ENCODE measurements at regions not wholly inside any gene's neighbourhood (a gene's known extent, or its start where the extent isn't known, plus 50 kb on each side); places are given as distances from the start of the nearest gene placed in this dataset.

DNA sequence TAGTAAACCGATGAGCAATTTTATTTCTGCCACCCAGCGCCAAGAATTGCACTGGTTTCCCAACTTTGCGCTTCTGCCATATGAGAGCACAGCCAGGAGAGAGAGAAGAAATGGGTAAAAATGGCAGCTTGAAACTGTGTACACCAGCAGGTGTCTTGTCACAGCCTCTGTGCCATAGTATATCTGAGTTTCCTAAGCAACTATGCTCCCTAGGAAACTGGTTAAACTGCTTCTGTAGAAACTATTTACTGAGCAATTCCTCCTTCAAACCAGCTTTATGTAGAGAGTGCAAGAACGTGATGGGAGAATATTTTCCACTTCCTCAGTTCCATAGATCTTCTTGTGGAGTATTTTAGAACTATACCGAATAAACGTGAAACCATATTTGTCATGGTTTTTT, 1361.3 kb downstream of the PCDH9 start:
- no peak for DNase-seq

DNA sequence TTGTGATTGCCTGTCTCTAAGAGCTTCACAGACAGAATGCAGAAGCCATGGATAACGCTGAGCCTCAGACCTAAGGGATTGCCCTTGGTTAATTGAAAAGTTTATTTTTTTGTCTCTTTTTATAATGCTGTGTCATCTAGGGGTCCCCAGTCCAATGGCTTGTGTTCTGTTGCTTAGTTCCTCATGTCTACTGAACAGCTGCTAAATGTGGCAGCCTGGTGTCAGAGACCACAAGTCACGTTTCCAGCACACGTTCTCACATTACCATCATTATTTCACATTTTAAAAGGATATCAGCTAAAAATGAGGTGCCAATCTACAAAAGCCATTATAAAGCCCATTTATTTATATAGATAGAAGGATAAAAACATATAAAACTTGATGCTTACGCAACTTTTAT, 1362.0 kb downstream of the PCDH9 start:
- DNase-seq, result no peak

DNA sequence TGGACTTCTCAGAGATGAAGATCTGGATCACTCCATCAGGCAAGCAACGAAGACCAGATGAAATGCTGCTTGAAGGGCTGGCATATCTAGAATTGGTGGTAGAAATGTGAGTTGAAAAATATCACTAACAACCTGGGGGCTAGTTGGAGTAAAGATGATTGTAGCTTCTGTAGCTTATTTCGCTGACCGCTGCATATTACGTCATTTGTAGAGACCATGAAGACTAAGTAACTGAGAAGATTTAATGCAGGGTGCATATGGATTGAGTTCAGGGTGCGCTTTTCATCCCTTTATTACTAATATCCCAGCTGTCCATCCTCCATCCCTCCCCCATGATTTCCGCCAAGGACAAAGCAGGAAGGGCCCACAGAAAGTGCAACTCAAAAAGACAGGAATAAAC, 1364.0 kb downstream of the PCDH9 start:
- DNase-seq, result no peak

DNA sequence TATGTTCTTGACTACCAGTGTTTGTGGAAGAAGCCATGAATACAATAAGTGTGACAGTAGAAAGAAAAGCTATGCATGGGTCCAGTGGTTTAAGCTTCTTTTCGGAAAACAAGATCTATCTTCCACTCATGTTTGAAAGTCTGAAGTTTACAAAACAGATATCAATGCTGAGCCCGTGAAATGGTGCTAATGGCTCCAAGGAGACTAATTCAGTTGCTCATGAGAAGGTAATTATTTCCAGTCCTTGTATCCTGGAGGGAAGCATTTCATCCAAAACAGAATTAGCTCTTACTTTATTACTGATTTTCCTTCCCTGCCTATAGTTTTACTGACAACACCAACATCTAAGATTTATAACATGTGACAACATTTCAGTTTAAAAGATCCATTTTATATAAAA, 1364.9 kb downstream of the PCDH9 start:
- DNase-seq, result no peak

DNA sequence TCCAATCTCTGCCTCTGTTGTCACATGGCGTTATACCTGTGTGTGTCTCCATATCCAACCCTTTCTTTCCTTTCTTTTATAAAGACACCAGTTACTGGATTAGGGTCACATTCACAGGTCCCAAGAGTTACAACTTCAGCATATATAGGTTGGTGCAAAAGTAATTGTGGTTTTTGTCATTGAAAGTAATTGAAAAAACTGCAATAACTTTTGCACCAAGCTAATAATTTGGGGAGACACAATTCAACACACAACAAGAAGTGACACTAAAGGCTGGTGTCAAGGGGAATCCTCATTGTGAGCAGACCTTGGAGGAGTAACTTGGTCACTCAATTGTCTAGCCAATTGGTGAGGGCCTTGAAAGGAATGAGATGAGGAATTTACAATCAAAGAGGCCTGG, 1366.1 kb downstream of the PCDH9 start:
- DNase-seq, result no peak

DNA sequence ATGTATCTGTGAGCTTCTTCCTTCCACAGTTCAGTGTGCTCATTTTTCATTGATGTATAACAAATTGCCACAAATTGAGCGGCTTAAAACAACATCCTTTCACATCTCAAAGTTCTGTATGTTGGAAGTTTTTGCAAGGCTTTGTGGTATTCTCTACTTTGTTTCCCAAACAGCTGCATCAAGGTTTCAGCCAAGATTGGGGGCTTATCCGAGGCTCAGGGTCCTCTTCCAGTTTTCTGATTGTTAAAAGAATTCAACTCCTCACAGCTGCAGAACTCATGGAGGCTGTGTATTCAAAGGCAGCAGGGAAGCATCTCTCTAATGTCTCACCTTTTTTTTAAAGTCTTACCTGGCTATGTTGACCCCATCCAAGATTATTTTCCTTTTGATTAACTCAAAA, 1369.8 kb downstream of the PCDH9 start:
- DNase-seq, result no peak

DNA sequence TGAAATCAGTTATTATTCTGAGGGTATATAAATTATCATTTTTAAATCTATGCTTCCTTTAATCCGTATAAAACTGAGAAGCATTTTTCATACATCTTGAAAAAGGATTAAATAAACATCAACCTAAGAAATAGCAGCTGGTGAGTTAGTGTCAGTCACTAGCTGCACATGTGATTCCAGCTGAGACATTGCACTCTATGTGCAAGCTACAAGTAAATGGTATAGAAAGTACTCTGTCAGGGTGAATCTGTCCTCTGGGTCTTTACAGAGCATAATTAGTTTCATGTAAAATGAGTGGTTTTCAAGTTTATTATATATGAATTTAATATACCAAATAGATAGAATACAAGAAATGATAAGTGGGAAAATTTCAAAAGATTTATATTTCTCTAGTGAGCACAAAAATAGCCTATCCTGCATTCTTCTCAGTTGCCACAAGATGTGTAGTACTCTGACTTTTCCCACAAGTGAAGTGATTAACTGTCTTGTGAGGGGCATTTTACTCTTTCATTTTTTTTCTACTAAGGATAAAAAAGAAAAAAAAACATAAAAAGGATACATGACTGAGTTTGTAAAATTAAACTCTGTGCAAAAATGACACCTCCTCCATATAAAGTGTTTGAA, 1372.1 kb downstream of the PCDH9 start:
- DNase-seq, result no peak

DNA sequence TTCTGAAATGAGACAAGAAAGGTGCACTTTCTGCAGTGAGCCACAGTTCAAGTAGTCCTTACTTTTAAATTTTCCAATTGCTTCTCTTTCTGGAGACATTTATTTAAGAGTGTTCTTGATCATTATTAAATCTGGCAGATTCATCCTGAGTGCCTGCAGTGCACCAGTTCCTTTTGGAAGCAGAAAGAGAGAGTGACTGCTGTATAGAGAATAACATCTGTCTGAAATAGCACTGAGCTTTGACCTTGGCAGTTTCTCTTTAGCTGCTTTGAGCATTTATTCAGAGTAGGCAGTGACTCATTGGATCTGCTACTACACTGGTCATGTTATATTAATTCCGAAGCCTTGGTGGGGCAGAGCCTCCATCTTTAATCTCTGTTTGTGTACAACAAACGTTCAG, 1373.7 kb downstream of the PCDH9 start:
- DNase-seq, result no peak

DNA sequence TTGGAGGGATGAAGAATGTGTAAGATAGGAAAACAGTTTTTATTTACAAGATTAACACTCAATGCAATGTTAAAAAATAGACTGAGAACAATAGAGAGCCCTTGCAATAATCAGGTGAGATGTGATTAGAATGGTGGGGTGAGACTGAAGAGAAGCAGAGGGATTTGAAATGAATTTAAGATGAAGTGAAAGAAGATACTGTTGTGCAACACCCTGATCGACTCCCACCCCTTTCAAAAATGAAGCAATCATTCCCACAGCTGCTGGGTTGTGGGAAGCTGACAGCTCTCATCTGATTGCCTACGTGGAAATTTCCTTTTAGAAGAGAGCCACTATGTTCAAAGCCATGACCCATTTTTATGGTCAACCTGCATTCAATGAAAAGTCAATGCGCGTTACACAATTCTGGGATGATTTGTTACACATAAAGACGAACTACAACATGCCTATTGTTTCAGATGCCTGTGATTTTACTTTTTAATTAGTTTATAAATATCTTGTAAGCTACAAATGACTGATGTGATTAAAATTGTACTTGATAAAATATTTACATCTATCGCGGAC, 1374.8 kb downstream of the PCDH9 start:
- DNase-seq, result no peak

DNA sequence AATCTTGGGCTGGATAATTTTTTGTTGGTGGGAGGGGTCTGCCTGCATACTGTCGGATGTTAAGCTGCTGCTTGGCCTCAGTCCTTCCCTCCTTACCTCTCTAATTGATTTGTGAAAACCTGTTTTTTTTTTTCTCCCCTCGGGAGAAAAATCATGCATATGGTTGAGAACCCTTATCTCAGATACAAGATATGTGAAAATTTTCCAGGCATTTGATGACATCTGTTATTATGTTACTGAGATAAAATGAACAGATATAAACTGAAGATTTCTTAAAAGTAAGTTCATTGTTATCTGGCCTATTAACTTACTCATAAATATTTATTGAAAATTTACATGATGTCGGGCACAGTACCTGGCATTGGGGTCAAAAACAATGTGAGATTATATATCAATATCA, 1375.7 kb downstream of the PCDH9 start:
- DNase-seq, result no peak

DNA sequence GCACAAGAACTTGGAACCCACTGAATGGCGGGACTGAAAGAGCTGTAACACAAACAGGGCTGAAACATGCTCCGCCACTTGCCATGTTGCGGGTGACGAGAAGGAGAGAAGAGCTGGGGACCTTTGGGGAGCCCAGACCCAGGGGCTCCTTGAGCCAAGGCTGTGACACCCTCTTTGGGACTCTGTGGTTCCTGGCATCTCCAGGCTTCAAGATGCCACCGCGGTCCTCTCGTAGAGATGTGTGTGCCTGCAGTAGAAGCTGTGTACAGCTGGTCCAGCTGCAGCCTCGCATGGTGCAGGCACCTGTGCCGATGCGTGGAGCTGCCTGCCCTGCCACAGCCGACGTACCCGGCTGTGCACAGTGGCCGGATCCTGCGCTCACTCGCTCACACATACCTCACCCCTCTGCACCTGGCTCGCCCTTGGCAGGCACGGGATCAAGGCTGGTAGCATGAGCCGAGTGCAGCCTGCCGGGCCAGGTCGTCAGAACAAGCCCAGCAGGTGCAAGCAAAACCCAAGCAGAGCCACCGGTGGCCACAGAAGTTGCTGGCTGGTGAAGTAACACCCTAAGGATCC, 1385.8 kb downstream of the PCDH9 start:
- DNase-seq, result no peak

DNA sequence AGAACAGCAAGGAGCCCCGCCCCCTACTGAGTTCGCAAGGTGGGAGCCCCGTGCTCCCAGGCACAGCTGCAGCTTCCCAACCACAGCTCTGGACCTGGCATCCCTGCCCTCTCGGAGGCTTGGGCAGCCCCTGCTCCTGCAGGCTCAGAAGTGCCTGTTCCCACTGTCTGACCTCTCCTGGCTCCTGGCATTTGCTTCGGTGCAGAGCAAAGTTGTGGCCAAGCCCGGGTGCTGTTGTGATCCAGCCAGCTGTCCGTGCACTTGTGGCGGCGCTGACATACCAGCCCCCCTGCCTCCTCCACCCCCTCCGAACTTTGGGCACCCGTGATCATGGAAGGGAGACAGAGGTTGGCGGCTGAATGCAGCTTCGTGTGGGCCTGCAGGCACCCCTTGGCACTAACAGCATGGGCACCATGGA, 1386.8 kb downstream of the PCDH9 start:
- no peak for DNase-seq

DNA sequence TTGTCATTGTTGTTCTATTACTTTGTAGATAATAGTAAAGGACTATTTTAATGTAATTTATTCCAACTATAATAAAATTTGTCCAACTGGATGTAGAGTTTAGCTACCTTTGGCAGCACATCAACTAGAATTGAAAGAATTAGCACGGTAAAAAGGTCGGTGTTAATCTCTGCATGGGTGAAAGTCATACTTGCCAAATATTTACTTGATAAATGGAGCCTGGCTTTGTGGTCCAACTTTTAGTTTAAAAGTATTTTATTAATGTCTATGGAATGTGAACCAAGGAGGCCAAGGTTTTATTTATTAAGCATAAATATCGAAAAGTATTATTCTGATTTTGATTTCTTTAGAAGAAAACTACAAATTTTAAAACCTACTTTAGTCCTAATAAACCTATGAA, 1389.0 kb downstream of the PCDH9 start:
- DNase-seq, result no peak

DNA sequence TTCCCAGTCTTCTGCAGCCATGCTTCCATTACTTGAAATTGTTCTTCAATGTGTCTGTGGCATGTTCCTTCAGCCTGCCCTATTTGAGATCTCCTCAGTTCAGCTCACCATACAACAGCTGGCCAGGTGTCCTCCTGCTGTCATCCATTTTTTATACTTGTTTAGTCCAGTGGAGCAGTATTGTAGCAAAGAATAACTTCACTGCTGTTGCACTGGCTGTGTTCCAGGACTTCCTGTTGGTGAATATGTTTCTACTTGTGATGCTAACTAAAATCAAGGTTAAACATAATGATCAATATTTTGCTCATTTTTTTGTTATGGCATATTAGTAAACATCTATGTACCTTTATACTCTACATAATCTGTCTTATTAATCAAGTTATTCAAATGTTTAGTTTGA, 1394.1 kb downstream of the PCDH9 start:
- no peak for DNase-seq

DNA sequence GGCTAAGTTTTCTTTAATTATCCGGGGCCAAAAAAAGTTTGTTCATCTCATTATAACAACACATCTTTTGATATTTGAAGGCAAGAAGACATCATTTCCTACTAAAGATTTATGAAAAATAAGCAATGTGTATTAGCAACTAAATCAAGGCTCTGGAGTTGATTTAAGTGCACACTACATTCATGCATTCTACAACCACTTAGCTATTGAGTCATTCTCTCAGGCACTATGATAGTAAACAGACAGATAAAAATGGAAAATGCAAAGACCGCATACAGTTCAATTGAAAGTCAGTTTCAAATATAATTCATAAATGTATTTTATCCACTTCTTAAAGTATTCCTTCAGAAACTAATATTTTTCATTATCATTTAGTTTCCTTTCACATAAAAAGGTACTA, 1395.2 kb downstream of the PCDH9 start:
- no peak for DNase-seq

DNA sequence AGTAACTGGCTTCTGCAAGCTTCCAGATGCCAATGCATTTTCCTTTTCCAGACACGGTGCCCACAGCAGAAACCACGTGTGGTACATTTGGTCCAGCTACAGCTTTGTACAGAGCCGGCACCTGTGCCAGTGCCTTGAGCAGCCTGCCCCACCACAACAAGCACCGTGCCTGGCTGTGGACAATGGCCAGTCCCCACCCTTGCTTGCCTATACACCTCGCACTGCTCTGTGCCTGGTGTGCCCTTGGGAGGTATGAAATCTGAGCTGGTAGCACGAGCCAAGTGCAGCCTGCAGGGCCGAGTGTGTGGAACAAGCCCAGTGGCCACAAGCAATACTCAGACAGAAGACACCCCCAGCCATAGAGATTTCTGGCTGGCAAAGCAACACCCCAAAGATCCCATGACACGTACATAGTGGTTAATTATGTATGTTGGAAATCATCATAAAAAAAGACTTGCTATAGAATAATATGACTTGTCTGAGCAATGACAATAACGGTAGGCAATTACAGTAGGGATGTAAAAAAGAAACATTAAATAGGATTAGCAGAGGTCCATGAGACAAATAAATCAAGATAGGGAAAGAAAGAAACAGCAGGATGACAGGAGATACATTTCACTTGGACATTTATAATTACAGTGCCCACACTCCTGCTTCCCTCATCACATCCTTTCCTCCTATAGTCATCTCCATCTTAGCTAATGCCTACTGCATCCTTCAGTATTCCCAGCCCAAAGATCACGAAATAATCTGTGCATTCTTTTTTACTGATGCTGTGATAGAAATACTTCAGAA, 1399.5 kb downstream of the PCDH9 start:
- DNase-seq, result no peak

DNA sequence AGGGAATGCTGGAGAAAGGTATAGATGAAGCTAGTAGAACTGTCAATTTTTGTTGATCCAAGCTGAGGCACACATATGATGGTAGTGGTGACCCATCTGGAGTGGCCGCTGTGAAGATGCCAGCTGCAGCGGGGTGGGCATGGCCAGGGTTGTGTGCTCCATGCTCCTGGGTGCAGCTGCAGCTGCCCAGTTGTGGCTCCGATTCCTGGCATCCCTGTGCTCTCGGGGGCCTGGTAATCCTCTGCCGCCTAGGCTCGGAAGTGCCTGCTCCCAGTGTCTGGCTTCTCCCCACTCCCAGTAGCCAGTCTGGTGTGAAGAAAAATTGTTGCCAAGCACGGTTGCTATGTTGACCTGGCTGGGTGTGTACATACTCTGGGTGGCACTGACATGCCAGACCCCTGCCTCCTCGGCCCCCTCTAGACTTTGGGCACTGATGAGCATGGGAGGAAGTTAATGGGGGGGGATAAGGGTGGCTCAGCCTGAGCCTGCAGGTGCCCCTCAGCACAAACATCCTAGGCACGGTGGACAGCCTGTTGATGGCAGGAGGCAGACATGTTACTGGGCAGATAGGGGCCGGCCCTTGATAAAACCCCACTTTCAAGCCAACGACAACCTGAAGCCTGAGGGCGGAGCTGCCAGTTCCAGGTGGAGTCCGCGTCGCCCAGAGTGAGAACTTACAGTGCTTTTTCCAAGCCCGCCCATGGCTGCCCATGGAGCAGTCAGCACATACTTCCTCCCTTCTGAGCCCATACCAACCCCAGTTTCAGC, 1400.7 kb downstream of the PCDH9 start:
- DNase-seq, result no peak

DNA sequence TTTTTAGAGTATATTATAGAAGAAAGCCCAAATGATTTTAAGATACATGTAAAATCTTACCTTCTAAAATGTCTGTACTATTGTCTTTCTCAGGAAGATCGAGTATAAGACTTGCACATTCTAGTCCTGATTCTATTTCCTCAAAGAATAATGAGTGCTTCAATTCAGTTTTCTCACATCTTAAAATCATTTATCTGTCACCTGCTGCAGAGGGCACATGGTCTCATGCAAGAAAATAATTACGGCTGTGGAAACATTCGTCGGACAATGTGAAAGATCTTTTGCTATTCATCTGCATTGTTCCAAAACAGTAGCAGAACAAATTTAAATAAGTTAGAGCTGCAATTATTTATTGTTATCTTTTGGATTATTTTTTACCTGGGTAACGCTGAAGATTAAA, 1403.5 kb downstream of the PCDH9 start:
- DNase-seq, result no peak

DNA sequence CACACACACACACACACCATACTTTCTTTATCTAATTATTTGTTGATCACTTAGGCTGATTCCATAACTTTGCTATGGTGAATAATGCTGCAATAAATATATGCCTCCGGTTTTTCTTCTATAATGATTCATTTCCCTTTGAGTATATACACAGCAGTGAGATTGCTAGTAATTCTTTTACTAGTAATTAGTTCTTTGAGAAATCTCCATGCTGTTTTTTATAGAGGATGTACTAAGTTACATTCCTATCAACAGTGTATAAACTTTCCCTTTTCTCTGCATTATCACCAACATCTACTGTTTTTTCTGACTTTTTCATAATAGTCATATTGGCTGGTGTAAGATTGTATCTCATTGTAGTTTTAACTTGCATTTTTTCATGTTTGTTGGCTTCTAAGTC, 1405.1 kb downstream of the PCDH9 start:
- DNase-seq, result no peak

DNA sequence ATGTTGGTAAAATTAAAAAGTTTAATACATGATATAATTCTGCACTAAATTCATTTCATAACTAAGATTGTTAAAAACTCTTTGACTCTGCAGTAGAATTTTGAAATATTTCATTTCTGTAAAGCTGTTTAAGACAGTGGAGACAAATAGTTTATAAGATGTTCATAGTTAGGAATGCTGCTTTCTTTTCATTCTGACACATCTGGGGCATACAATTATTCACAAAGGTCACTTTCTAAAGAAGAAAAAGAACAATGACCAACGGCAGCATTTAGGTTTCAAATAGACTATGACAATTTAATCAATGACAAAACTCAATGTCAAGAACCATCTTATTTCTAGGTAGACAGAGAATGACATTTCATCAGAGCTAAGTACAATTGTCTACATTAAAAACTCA, 1422.1 kb downstream of the PCDH9 start:
- no peak for DNase-seq

DNA sequence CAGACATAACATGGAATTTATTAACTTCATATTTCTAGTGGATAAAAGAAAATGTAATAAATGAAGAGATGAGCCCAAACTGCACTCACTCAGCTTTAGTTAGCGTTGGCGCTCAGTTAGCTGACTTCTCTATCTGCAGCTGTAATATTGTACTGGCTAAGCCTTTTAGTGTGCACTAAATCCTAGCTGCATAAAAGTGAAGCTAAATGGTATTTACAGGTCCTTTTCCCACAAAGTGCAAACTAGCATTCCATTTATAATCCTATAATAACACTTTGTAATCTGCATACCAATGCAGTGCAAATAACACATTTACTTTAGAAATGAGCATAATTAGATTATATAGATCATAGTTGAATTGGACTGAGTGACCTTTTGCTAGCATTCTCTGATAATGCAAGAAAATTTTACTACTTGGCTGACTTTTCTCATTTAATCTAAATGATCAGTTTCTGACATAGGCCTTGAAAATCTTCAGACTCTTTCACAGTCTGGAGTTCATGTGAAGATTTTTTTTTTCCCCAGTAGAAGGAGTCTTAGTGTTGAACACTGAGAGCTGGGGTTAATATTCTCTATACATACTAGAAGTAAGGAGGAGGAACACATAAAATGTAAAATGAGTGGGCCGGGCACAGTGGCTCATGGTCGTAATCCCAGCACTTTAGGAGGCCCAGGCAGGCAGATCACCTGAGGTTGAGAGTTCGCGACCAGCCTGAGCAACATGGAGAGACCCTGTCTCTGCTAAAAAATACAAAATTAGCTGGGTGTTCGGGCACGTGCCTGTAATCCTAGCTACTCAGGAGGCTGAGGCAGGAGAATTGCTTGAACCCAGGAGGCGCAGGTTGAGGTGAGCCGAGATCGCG, 1426.4 kb downstream of the PCDH9 start:
- no peak for DNase-seq

DNA sequence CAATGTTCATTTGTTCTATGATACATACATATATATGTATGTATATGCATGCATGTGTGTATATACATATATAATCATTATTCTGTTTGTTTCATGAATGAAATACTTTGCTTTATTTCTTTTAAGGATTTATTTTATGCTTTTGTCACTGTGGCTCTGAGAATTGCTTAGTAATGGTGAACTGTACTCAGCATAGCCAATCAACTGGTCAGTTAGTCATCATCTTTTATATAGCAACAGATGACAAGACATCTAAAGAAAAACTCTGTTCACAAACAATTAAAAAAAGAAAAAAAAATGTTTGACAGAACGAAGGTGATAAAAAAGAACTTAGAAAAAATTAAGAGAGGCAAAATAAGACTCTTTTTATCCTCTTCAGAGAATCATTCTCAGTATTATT, 1440.3 kb downstream of the PCDH9 start:
- no peak for DNase-seq

Measured in NCI-H524 treated with DMSO at 0.1 percent for 48 hours (cell line).